ENCODE measurements at regions not wholly inside any gene's neighbourhood (a gene's known extent, or its start where the extent isn't known, plus 50 kb on each side); places are given as distances from the start of the nearest gene placed in this dataset.

DNA sequence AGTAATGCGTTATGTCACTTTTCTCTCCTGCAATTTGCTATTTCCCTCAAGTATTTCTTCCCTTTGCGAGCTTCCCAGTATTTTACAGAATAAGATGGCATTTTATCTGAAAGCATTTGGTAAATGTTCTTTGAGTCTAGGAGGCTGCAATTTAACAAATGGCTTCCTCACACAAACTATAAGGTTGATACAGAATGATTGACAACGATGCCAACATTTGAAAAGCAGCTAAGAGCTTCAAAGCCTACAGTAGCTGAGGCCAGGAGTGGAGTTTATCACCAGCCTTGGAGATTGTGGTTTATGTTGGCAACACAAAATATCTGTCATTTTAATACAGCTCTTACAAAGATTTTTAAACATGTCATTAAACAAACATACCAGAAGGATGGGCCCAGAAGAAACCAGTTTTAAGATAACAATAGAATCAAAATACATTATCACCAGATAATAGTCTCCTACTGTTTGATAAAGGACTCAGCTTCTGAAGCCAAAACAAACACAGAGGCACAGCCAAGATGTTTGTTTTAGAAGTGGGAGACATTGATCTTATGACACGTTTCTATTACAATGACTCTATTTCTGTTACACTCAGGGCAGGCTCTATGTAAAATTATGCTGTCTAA is 711.4 kb upstream of the ACVR2A start:
- no peak overlapping the region for H3K4me3 ChIP-seq
- H3K9me3 ChIP-seq (replicated peaks in 1 of 3): no peaks in the 10 kb centered on the region
- no peaks in the 10 kb centered on the region for H3K27me3 ChIP-seq
- intact Hi-C loops (cut with DNase I): no loop called here
- H3K4me1 ChIP-seq (replicated peaks in 1 of 2): no peaks in the 10 kb centered on the region
- H3K36me3 ChIP-seq (replicated peaks in 1 of 2): no peaks in the 10 kb centered on the region
- H3K27ac ChIP-seq: no peak overlapping the region
- TF ChIP-seq, protein P1, sequence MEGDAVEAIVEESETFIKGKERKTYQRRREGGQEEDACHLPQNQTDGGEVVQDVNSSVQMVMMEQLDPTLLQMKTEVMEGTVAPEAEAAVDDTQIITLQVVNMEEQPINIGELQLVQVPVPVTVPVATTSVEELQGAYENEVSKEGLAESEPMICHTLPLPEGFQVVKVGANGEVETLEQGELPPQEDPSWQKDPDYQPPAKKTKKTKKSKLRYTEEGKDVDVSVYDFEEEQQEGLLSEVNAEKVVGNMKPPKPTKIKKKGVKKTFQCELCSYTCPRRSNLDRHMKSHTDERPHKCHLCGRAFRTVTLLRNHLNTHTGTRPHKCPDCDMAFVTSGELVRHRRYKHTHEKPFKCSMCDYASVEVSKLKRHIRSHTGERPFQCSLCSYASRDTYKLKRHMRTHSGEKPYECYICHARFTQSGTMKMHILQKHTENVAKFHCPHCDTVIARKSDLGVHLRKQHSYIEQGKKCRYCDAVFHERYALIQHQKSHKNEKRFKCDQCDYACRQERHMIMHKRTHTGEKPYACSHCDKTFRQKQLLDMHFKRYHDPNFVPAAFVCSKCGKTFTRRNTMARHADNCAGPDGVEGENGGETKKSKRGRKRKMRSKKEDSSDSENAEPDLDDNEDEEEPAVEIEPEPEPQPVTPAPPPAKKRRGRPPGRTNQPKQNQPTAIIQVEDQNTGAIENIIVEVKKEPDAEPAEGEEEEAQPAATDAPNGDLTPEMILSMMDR (IDR thresholded peaks at IDR 0.05): no peak
- no peak for DNase-seq
- WGBS, 4 donors: 47 to 64% (median 60%) methylated on average over 4 of the region's 4 CpGs

DNA sequence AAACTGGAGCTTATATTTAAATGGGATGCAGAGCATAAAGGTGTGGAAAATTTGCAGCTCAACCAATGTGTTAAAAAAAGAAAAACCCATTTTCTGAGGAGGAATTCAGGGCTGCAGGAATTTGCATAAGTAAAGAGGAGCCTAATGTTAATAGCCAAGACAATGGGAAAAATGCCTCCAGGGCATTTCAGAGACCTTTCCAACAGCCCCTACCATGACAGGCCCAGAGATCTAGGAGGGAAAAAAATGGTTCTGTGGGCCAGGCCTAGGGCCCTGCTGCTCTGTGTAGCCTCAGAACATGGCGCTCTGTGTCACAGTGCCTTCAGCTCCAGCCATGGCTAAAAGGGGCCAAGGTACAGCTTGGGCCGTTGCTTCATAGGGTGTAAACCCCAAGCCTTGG is 719.7 kb upstream of the ACVR2A start:
- Histone ChIP-seq H3K9me3 (replicated peaks in 1 of 3) (no peaks in the 10 kb centered on the region), H3K4me1 (replicated peaks in 1 of 2) (no peaks in the 10 kb centered on the region), H3K36me3 (replicated peaks in 1 of 2) (no peaks in the 10 kb centered on the region), H3K27ac (no peak overlapping the region), H3K27me3 (no peaks in the 10 kb centered on the region), H3K4me3 (no peak overlapping the region)
- TF ChIP-seq, protein P1 (IDR thresholded peaks at IDR 0.05): no peak
- no peak for TF ChIP-seq POLR2A (IDR thresholded peaks at IDR 0.05)
- no peak for DNase-seq
- intact Hi-C loops (cut with DNase I): no loop called here
- WGBS, 4 donors: 72 to 100% (median 83%) methylated on average over 2 of the region's 2 CpGs

GRCh38 chr2:147122944-147123343 is 721.9 kb upstream of the ACVR2A start:
- no peaks in the 10 kb centered on the region for H3K36me3 ChIP-seq (replicated peaks in 1 of 2)
- TF ChIP-seq, protein P1 (IDR thresholded peaks at IDR 0.05): no peak
- TF ChIP-seq POLR2A (IDR thresholded peaks at IDR 0.05): no peak
- H3K4me3 ChIP-seq: no peak overlapping the region
- H3K27me3 ChIP-seq: no peaks in the 10 kb centered on the region
- 70 to 85% (median 77%) methylated on average over 3 of the region's 3 CpGs for WGBS, 4 donors
- H3K9me3 ChIP-seq (replicated peaks in 1 of 3): no peaks in the 10 kb centered on the region
- no peak overlapping the region for H3K27ac ChIP-seq
- intact Hi-C loops (cut with DNase I): no loop called here
- no peak for DNase-seq
- no peaks in the 10 kb centered on the region for H3K4me1 ChIP-seq (replicated peaks in 1 of 2)

GRCh38 chr2:147110962-147111361 is 733.9 kb upstream of the ACVR2A start:
- 65 to 79% (median 77%) methylated on average over 4 of the region's 4 CpGs for WGBS, 4 donors
- H3K4me3 ChIP-seq: no peak overlapping the region
- no peak for DNase-seq

More at GRCh38 chr2:147110962-147111361, 733.9 kb upstream of the ACVR2A start:
- intact Hi-C loops (cut with DNase I): no loop called here
- TF ChIP-seq, protein P1 (IDR thresholded peaks at IDR 0.05): no peak
- TF ChIP-seq POLR2A (IDR thresholded peaks at IDR 0.05): no peak
- H3K9me3 ChIP-seq (replicated peaks in 1 of 3): no peaks in the 10 kb centered on the region
- H3K27me3 ChIP-seq: no peaks in the 10 kb centered on the region
- no peak overlapping the region for H3K27ac ChIP-seq
- H3K36me3 ChIP-seq (replicated peaks in 1 of 2): no peaks in the 10 kb centered on the region
- no peaks in the 10 kb centered on the region for H3K4me1 ChIP-seq (replicated peaks in 1 of 2)
